ENCODE measurements at regions not wholly inside any gene's neighbourhood (a gene's known extent, or its start where the extent isn't known, plus 50 kb on each side); places are given as distances from the start of the nearest gene placed in this dataset.

DNA sequence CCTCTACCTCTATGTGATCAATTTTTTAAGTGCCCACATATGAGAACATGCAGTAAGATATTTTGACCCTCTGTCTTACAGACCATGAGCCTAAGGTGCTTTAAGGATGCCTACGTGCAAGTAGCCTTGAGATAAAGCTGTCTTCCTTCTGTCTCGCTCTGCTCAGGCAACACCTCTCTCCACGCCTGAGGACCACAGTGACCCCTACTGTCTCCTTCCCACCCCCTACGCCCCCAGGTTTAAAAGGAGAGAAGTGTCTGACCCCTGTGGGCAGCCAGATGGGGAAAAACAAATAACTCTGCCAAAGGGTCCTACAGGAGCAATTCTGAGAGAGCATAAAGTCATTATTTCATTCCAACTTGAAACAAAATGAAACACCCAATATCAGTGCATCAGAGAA, 286.4 kb upstream of the TMEM132C start:
- TF ChIP-seq, protein P1, sequence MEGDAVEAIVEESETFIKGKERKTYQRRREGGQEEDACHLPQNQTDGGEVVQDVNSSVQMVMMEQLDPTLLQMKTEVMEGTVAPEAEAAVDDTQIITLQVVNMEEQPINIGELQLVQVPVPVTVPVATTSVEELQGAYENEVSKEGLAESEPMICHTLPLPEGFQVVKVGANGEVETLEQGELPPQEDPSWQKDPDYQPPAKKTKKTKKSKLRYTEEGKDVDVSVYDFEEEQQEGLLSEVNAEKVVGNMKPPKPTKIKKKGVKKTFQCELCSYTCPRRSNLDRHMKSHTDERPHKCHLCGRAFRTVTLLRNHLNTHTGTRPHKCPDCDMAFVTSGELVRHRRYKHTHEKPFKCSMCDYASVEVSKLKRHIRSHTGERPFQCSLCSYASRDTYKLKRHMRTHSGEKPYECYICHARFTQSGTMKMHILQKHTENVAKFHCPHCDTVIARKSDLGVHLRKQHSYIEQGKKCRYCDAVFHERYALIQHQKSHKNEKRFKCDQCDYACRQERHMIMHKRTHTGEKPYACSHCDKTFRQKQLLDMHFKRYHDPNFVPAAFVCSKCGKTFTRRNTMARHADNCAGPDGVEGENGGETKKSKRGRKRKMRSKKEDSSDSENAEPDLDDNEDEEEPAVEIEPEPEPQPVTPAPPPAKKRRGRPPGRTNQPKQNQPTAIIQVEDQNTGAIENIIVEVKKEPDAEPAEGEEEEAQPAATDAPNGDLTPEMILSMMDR (IDR thresholded peaks at IDR 0.05 in 8 of 11, conservative IDR thresholded peaks at IDR 0.05 in 3 of 11): no peak
- no peak for TF ChIP-seq POLR2A (IDR thresholded peaks at IDR 0.05)
- TF ChIP-seq POLR2AphosphoS5 (IDR thresholded peaks at IDR 0.05): no peak
